HEK293T (cell line): ENCODE measurements at regions not wholly inside any gene's neighbourhood (a gene's known extent, or its start where the extent isn't known, plus 50 kb on each side); places are given as distances from the start of the nearest gene placed in this dataset.

Experiments
- HDGF ChIP-seq: fragments of 450-650 bp; IDR thresholded peaks from 2 replicates; pipeline ENCODE4 v1.6.1; 2017; ENCODE audit warnings: antibody characterized with exemption, borderline replicate concordance
- SP1 ChIP-seq: fragments of 450-650 bp; IDR thresholded peaks from 2 replicates; pipeline ENCODE4 v1.6.1; 2017
- ZNF384 ChIP-seq: fragments of 450-650 bp; IDR thresholded peaks from 2 replicates; pipeline ENCODE4 v1.6.1; 2016

- TF ChIP-seq SP1 (no peak), HDGF (no peak), ZNF384 (no peak)
These were observed 77.9 kb upstream of the TOX2 start for GRCh38 chr20:43836790-43837189.
